HG02623 (cell line): ENCODE measurements at regions not wholly inside any gene's neighbourhood (a gene's known extent, or its start where the extent isn't known, plus 50 kb on each side); places are given as distances from the start of the nearest gene placed in this dataset.

Source experiments
- ATAC-seq: cut with Tn5 transposase; IDR thresholded peaks from one replicate; pipeline ENCODE4 v1.9.1; 2021; ENCODE audit warnings: moderate library complexity; ENCODE audit not compliant: unreplicated experiment

GRCh38 chr17:77580531-77581270 is 377.8 kb upstream of the TNRC6C start:
- ATAC-seq = no peak

GRCh38 chr17:77581480-77581879 is 377.0 kb upstream of the TNRC6C start:
- no peak for ATAC-seq

GRCh38 chr17:77585142-77585860 is 373.2 kb upstream of the TNRC6C start:
- ATAC-seq = no peak

GRCh38 chr17:77590951-77591735 is 367.4 kb upstream of the TNRC6C start:
- no peak for ATAC-seq

GRCh38 chr17:77592106-77592865 is 366.2 kb upstream of the TNRC6C start:
- no peak for ATAC-seq

GRCh38 chr17:77593081-77593480 is 365.4 kb upstream of the TNRC6C start:
- ATAC-seq = no peak

- no peak for ATAC-seq
These were observed 363.9 kb upstream of the TNRC6C start for GRCh38 chr17:77594416-77595209.

- ATAC-seq = no peak
These were observed 361.7 kb upstream of the TNRC6C start for GRCh38 chr17:77596491-77597417.

- ATAC-seq = no peak
These were observed 360.9 kb upstream of the TNRC6C start for GRCh38 chr17:77597418-77598240.

- no peak for ATAC-seq
These were observed 360.3 kb upstream of the TNRC6C start for GRCh38 chr17:77598241-77598620.

- ATAC-seq = no peak
These were observed 358.8 kb upstream of the TNRC6C start for GRCh38 chr17:77599699-77600098.

GRCh38 chr17:77600346-77600745 is 358.2 kb upstream of the TNRC6C start:
- ATAC-seq = no peak

GRCh38 chr17:77601054-77601979 is 357.2 kb upstream of the TNRC6C start:
- ATAC-seq = no peak

- ATAC-seq = no peak
These were observed 356.3 kb upstream of the TNRC6C start for GRCh38 chr17:77602062-77602746.

- ATAC-seq = no peak
These were observed 355.4 kb upstream of the TNRC6C start for GRCh38 chr17:77602883-77603640.
